H9 (cell line): ENCODE measurements at regions not wholly inside any gene's neighbourhood (a gene's known extent, or its start where the extent isn't known, plus 50 kb on each side); places are given as distances from the start of the nearest gene placed in this dataset.

ENCODE experiments used
- DNase-seq: peaks from one replicate; pipeline ENCODE4 v3.0.0-alpha.2; 2017
- H2AFZ ChIP-seq: one replicate; pipeline ENCODE4 v1.6.1; 2013; ENCODE audit warnings: mild to moderate bottlenecking, low read length, control low read depth, moderate library complexity
- H2AK5ac ChIP-seq: 2 replicates; pipeline ENCODE4 v1.6.1; 2013; ENCODE audit warnings: low read length, control low read depth, mixed read lengths; ENCODE audit not compliant: insufficient read length
- H2BK120ac ChIP-seq: one replicate; pipeline ENCODE4 v1.6.1; 2013; ENCODE audit warnings: low read depth, mild to moderate bottlenecking, low read length, control low read depth, inconsistent platforms; ENCODE audit not compliant: poor library complexity, severe bottlenecking
- H2BK12ac ChIP-seq: 2 replicates; pipeline ENCODE4 v1.6.1; 2013; ENCODE audit warnings: low read length, control low read depth, mixed read lengths, low read depth; ENCODE audit not compliant: insufficient read length
- H2BK15ac ChIP-seq: 2 replicates; pipeline ENCODE4 v1.6.1; 2013; ENCODE audit warnings: low read depth, low read length, control low read depth
- H2BK20ac ChIP-seq: one replicate; pipeline ENCODE4 v1.6.1; 2013; ENCODE audit warnings: low read depth, mild to moderate bottlenecking, low read length, control low read depth, inconsistent platforms; ENCODE audit not compliant: poor library complexity, severe bottlenecking
- H2BK5ac ChIP-seq: 2 replicates; pipeline ENCODE4 v1.6.1; 2013; ENCODE audit warnings: low read length, control low read depth, mixed read lengths; ENCODE audit not compliant: insufficient read length
- H3K14ac ChIP-seq: 2 replicates; pipeline ENCODE4 v1.6.1; 2013; ENCODE audit warnings: low read length, control low read depth; ENCODE audit not compliant: insufficient read depth
- H3K18ac ChIP-seq: 2 replicates; pipeline ENCODE4 v1.6.1; 2013; ENCODE audit warnings: low read depth, mild to moderate bottlenecking, mixed read lengths, low read length, control low read depth; ENCODE audit not compliant: insufficient read length
- H3K23ac ChIP-seq: 2 replicates; pipeline ENCODE4 v1.6.1; 2013; ENCODE audit warnings: low read length, control low read depth, mixed read lengths, low read depth; ENCODE audit not compliant: insufficient read length
- H3K23me2 ChIP-seq: 2 replicates; pipeline ENCODE4 v1.6.1; 2013; ENCODE audit warnings: low read depth, mild to moderate bottlenecking, mixed read lengths, low read length, control low read depth; ENCODE audit not compliant: insufficient read length, poor library complexity, severe bottlenecking
- H3K27ac ChIP-seq: 2 replicates; pipeline ENCODE4 v1.5.1; 2013; ENCODE audit warnings: low read length, control low read depth, mixed read lengths, low read depth; ENCODE audit not compliant: insufficient read length
- H3K27me3 ChIP-seq: 2 replicates; pipeline ENCODE4 v1.6.1; 2013; ENCODE audit warnings: low read length, control low read depth, inconsistent platforms; ENCODE audit not compliant: insufficient read depth
- H3K4ac ChIP-seq: 2 replicates; pipeline ENCODE4 v1.6.1; 2013; ENCODE audit warnings: low read depth, mild to moderate bottlenecking, control low read depth, inconsistent platforms, low read length, moderate library complexity
- H3K4me1 ChIP-seq: 2 replicates; pipeline ENCODE4 v1.6.1; 2013; ENCODE audit warnings: low read length, control low read depth, inconsistent platforms; ENCODE audit not compliant: insufficient read depth
- H3K4me2 ChIP-seq: 2 replicates; pipeline ENCODE4 v1.6.1; 2013; ENCODE audit warnings: low read length, control low read depth, mixed read lengths; ENCODE audit not compliant: insufficient read length, insufficient read depth
- H3K56ac ChIP-seq: 2 replicates; pipeline ENCODE4 v1.6.1; 2013; ENCODE audit warnings: low read depth, mild to moderate bottlenecking, mixed read lengths, low read length, control low read depth; ENCODE audit not compliant: insufficient read length
- H3K79me1 ChIP-seq: 2 replicates; pipeline ENCODE4 v1.6.1; 2013; ENCODE audit warnings: low read depth, mild to moderate bottlenecking, moderate library complexity, low read length, control low read depth, inconsistent platforms; ENCODE audit not compliant: insufficient read depth, poor library complexity, severe bottlenecking
- H3K79me2 ChIP-seq: 2 replicates; pipeline ENCODE4 v1.6.1; 2013; ENCODE audit warnings: low read length, control low read depth, inconsistent platforms; ENCODE audit not compliant: insufficient read depth
- H3K9ac ChIP-seq: 2 replicates; pipeline ENCODE4 v1.6.1; 2013; ENCODE audit warnings: low read length, control low read depth, mixed read lengths; ENCODE audit not compliant: insufficient read length; ENCODE audit errors: extremely low read depth
- H3K9me3 ChIP-seq: one replicate; pipeline ENCODE4 v1.6.1; 2013; ENCODE audit warnings: low read depth, low read length, inconsistent platforms; ENCODE audit not compliant: control insufficient read depth
- H3T11ph ChIP-seq: one replicate; pipeline ENCODE4 v1.6.1; 2013; ENCODE audit warnings: mild to moderate bottlenecking, low read length, control low read depth, inconsistent platforms
- H4K20me1 ChIP-seq: one replicate; pipeline ENCODE4 v1.6.1; 2013; ENCODE audit not compliant: control insufficient read depth, insufficient read length, insufficient read depth
- H4K5ac ChIP-seq: 2 replicates; pipeline ENCODE4 v1.6.1; 2013; ENCODE audit warnings: low read depth, mild to moderate bottlenecking, mixed read lengths, low read length, control low read depth; ENCODE audit not compliant: insufficient read length
- H4K8ac ChIP-seq: replicated peaks from 2 replicates; pipeline ENCODE4 v1.6.1; 2013; ENCODE audit warnings: low read length, control low read depth, mixed read lengths, low read depth; ENCODE audit not compliant: insufficient read length
- H4K91ac ChIP-seq: 2 replicates; pipeline ENCODE4 v1.6.1; 2013; ENCODE audit warnings: low read depth, mild to moderate bottlenecking, moderate library complexity, mixed read lengths, low read length, control low read depth; ENCODE audit not compliant: insufficient read length
- H3K27ac Mint-ChIP-seq, 3 experiments: 2 replicates in 2 of 3; 3 replicates in 1 of 3; pipeline ENCODE4 v1.8.0; 2020 to 2021; ENCODE audit warnings: mixed read lengths in 3 of 3, mild to moderate bottlenecking in 1 of 3, moderate library complexity in 1 of 3
- H3K27me3 Mint-ChIP-seq: 2 replicates; pipeline ENCODE4 v1.8.0; 2021; ENCODE audit warnings: low read depth, mild to moderate bottlenecking, moderate library complexity, mixed read lengths
- H3K36me3 Mint-ChIP-seq, 3 experiments: 2 replicates in 2 of 3; 3 replicates in 1 of 3; pipeline ENCODE4 v1.8.0; 2020 to 2021; ENCODE audit warnings: low read depth in 3 of 3, mixed read lengths in 3 of 3; ENCODE audit not compliant: insufficient read depth in 1 of 3
- H3K4me1 Mint-ChIP-seq, 2 experiments: 2 replicates each; pipeline ENCODE4 v1.8.0; 2020; ENCODE audit warnings: mixed read lengths in 2 of 2
- H3K4me3 Mint-ChIP-seq, 2 experiments: 2 replicates in 1 of 2; 3 replicates in 1 of 2; pipeline ENCODE4 v1.8.0; 2020 to 2021; ENCODE audit warnings: mild to moderate bottlenecking in 2 of 2, mixed read lengths in 2 of 2, moderate library complexity in 1 of 2
- H3K9me3 Mint-ChIP-seq, 2 experiments: 2 replicates in 1 of 2; 3 replicates in 1 of 2; pipeline ENCODE4 v1.8.0; 2020; ENCODE audit warnings: mild to moderate bottlenecking in 2 of 2, mixed read lengths in 2 of 2, moderate library complexity in 1 of 2
- CTCF ChIP-seq: fragments of 200-600 bp; sonication (generic); conservative IDR thresholded peaks from 3 replicates; pipeline ENCODE4 v1.8.0; 2021; ENCODE audit warnings: antibody characterized with exemption, mild to moderate bottlenecking
- WGBS: extraction: QIAGEN DNeasy Blood & Tissue Kit; methylation state at CpG from one replicate; pipeline ENCODE4 v1.1.7; 2013; ENCODE audit warnings: missing lambda C conversion rate, low lambda C conversion rate, mixed read lengths; ENCODE audit not compliant: insufficient read length; ENCODE audit errors: extremely low coverage; 5-methylcytosine and 5-hydroxymethylcytosine counted together

- Histone ChIP-seq H2BK12ac (no peak overlapping the region), H3K23ac (no peak overlapping the region), H3K56ac (no peak overlapping the region), H3K27me3 (no peaks in the 10 kb centered on the region), H2AFZ (no peak overlapping the region), H3K18ac (no peak overlapping the region), H3K9ac (no peak overlapping the region), H3K79me2 (no peaks in the 10 kb centered on the region), H3K27ac (no peak overlapping the region), H3T11ph (no peak overlapping the region), H3K79me1 (no peaks in the 10 kb centered on the region), H2BK20ac (no peak overlapping the region), H3K4me1 (no peaks in the 10 kb centered on the region), H4K91ac (no peak overlapping the region), H4K20me1 (no peaks in the 10 kb centered on the region), H3K23me2 (no peaks in the 10 kb centered on the region), H3K9me3 (no peaks in the 10 kb centered on the region), H4K5ac (no peak overlapping the region), H3K14ac (no peak overlapping the region), H2BK15ac (no peak overlapping the region), H2BK120ac (no peak overlapping the region), H3K4me2 (no peak overlapping the region), H2AK5ac (no peak overlapping the region), H2BK5ac (no peak overlapping the region), H3K4ac (no peak overlapping the region), H4K8ac (no peak overlapping the region)
- H3K4me3 Mint-ChIP-seq: no peak overlapping the region
- no peaks in the 10 kb centered on the region for H3K36me3 Mint-ChIP-seq
- WGBS: no CpG with 5 or more reads among the region's 8 CpGs
- no peaks in the 10 kb centered on the region; the same call in 1 of the 2 replicates for H3K27me3 Mint-ChIP-seq
- no peaks in the 10 kb centered on the region; a peak in 1 of 5 replicates for H3K9me3 Mint-ChIP-seq
- no peak for DNase-seq
- no peak overlapping the region for H3K27ac Mint-ChIP-seq
- peaks cover 8 to 13% of the 10 kb centered on the region in 2 experiments for H3K4me1 Mint-ChIP-seq
- no peak for TF ChIP-seq CTCF
These were observed 102.0 kb downstream of the ERCC5 start for GRCh38 chr13:102947745-102948405.
